Breast epithelium (tissue), 3 donors: ENCODE measurements at regions not wholly inside any gene's neighbourhood (a gene's known extent, or its start where the extent isn't known, plus 50 kb on each side); places are given as distances from the start of the nearest gene placed in this dataset.

Experiments
- CTCF ChIP-seq, 3 donors: fragments of 450-650 bp; IDR thresholded peaks; one replicate each; pipeline ENCODE4 v1.5.1; 2016 to 2017; ENCODE audit warnings: antibody characterized with exemption in 3 of 3, mild to moderate bottlenecking in 3 of 3, moderate library complexity in 3 of 3
- POLR2A ChIP-seq: fragments of 450-650 bp; IDR thresholded peaks from one replicate; pipeline ENCODE4 v1.6.1; 2016; ENCODE audit warnings: antibody characterized with exemption, mild to moderate bottlenecking, moderate library complexity
- POLR2AphosphoS5 ChIP-seq, 3 donors: sonication (generic); formaldehyde crosslinking; IDR thresholded peaks; one replicate each; pipeline ENCODE4 v1.6.1; 2017; ENCODE audit warnings: antibody characterized with exemption in 3 of 3

GRCh38 chr11:10375280-10375971 lies 70.6 kb downstream of the ADM start:
- no peak for TF ChIP-seq POLR2A
- no peak for TF ChIP-seq CTCF (IDR thresholded peaks at IDR 0.05)
- no peak for TF ChIP-seq POLR2AphosphoS5 (IDR thresholded peaks at IDR 0.05)
